Gastroesophageal sphincter (tissue), 3 donors: ENCODE measurements at regions not wholly inside any gene's neighbourhood (a gene's known extent, or its start where the extent isn't known, plus 50 kb on each side); places are given as distances from the start of the nearest gene placed in this dataset.

ENCODE experiments used
- CTCF ChIP-seq, 4 experiments: fragments of 200-600 bp in 2 of 4; fragments of 450-650 bp in 2 of 4; sonication (generic) in 1 of 4; IDR thresholded peaks; one replicate each; pipeline ENCODE4 v1.5.1; 2017 to 2019; ENCODE audit warnings: antibody characterized with exemption in 4 of 4, mild to moderate bottlenecking in 2 of 4, moderate library complexity in 2 of 4
- EP300 ChIP-seq: sonication (generic); formaldehyde crosslinking; IDR thresholded peaks from one replicate; pipeline ENCODE4 v1.6.1; 2017; ENCODE audit warnings: antibody characterized with exemption, mild to moderate bottlenecking
- POLR2AphosphoS5 ChIP-seq: sonication (generic); formaldehyde crosslinking; IDR thresholded peaks from one replicate; pipeline ENCODE4 v1.6.1; 2017; ENCODE audit warnings: antibody characterized with exemption

GRCh38 chr7:53756946-53757345 lies 721.5 kb downstream of the POM121L12 start:
- TF ChIP-seq POLR2AphosphoS5, result no peak
- no peak for TF ChIP-seq CTCF (IDR thresholded peaks at IDR 0.05)
- TF ChIP-seq EP300, result no peak
